GM18507 (cell line): ENCODE measurements at regions not wholly inside any gene's neighbourhood (a gene's known extent, or its start where the extent isn't known, plus 50 kb on each side); places are given as distances from the start of the nearest gene placed in this dataset.
"Not testable (repeated sequence)": the region's sequence is repeated elsewhere in the genome, so short reads cannot be mapped to it uniquely, and the experiment has no call there.

ENCODE experiments used
- DNase-seq: peaks from one replicate; pipeline ENCODE4 v3.0.0; 2011; ENCODE audit warnings: low read depth; ENCODE audit not compliant: insufficient read length; ENCODE audit errors: extremely low spot score
- FAIRE-seq: peaks from 2 replicates; lab custom pipeline; 2011; peaks lifted over from hg19 to GRCh38; lab: Jason Lieb, UNC

DNA sequence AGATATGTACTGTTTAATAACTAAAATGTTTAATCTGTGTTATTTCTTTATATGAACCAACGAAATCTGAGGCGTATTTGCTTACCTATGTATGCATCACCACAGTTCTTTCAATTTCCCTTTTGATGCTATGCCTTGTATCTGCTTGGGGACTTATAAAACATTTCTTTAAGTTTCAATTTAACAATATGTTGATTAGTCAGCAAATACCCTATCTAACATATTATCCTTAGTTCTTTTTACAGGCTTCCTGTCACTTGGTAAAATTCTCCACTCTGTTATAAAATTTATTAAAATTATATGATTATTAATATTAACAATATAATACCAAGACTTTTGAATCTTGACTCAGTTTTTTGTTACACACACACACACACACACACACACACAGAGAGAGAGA is 174.3 kb downstream of the CPS1 start:
- no peak for DNase-seq
- no peak for FAIRE-seq

DNA sequence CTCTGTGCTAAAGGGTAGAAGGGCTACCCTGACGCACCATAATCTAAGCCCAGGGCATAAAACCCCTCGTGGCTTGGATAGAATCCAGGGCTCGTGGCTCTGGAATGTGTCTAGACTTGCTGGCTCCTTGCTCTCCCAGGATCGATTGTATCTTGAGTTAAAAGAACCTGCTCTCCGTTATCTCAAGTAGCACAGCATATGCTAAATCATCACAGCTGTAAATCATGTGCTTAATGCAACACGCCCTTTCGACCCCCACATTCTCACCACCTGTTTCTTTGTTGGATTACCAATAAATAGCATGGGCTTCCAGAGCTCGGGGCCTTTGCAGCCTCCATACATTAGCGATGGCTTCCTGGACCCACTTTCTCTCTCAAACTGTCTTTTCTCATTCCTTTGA is 190.4 kb downstream of the CPS1 start:
- not testable (repeated sequence) for FAIRE-seq, DNase-seq

DNA sequence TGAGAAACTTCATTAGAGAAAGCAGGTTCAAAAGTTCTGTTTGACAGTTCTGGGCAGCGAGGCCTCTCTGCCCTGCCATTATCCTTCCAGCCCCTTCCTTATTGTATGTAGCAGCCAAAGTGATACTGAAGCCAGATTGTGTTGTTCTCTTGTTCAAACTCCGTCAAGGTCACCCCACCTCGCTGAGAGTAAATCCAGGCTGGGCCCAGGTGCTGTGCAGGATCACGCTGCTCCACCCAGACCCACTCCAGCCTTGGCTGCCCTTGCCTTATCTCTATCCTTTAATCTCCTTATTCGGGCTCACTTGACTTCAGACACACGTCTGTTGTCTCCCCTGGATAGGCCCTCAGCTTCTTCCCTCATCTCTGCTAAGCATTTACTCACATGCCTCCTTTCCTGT is 196.1 kb downstream of the CPS1 start:
- DNase-seq (no peak), FAIRE-seq (no peak)

DNA sequence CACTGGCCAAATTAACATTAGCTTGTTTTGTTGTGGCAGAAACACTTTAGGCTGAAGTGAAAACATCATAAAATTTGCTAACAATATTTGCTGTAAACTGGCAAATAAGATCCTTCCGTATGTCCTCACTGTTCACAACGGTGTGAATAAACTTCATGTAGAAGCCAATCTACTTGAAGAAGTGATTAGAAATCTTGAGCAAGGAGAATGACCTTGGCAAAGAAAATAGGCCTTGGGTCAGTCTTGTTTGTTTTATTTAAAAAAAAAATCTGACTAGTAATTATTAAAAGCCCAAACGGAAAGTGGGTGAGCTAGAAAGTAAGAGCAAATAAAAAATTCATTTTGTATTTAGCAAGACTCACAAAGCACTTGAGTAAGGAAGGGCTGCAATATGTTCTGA is 197.0 kb downstream of the CPS1 start:
- no peak for FAIRE-seq
- no peak for DNase-seq

- DNase-seq (no peak), FAIRE-seq (no peak)
Observed at GRCh38 chr2:210756855-210757254, 200.5 kb downstream of the CPS1 start.

GRCh38 chr2:210762604-210763588 is 206.5 kb downstream of the CPS1 start:
- no peak for DNase-seq
- no peak for FAIRE-seq

DNA sequence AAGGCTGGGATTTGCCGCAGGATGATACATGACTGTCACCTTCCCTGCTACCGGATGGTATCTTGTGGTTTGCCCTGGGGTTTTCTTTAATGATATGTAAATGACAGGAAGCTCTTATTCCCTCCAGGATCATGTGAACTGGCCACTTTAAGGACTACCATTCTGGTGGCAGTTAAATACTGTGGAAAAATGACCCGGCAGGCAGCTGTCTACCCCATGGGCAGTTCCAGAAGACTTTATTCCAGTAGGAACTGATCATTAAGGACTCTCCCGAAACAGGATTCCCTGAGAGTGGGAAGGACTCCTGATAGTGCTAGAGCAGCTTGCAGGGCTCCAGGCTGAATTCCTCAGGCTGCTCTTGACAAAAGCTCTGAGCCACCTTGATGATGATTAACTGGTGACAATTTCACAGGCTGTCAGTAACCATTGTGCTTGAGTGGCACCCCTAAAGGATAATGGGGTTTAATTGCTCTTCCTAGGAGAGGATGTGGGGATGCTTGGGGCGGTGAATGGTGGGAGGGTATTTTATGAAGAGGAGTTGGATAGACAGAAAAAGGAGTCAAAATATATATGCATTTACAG is 212.0 kb downstream of the CPS1 start:
- no peak for DNase-seq

GRCh38 chr2:210776756-210777155 is 220.4 kb downstream of the CPS1 start:
- no peak for FAIRE-seq
- DNase-seq, result no peak

More for the DNA sequence above, 212.0 kb downstream of the CPS1 start:
- FAIRE-seq, result no peak

- no peak for DNase-seq
- no peak for FAIRE-seq
Observed at GRCh38 chr2:210782222-210782621, 225.8 kb downstream of the CPS1 start.

DNA sequence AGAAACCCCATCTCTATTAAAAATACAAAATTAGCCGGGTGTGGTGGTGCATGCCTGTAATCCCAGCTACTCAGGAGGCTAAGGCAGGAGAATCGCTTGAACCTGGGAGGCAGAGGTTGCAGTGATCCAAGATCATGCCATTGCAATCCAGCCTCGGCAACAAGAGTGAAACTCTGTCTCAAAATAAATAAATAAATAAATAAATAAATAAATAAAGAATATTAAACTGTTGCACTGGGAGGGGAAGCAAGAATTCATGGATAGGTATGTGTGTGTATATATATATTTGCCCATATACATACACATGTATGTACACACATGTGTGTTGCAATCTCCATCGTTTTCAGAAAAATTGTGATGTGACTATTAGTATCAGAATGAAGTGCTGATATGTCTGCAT is 231.4 kb downstream of the CPS1 start:
- FAIRE-seq, result not testable (repeated sequence)

DNA sequence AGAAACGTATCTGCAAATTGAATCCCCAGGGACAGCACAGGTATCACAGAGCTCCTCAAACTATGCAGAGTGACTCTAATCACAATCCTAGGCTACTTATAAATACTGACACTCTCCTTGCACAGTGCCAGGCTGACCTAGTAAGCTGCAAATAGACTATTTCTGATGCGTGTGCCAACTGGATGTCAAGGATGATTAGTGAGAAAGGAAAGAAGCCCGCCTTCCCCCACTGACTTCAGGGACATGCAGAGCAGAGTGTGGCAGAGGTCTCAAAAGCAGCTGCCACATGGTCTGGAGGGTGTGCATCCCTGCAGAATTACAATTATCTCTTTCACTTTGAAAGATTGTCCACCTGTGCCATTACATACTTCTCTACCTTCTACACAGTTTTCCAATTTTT is 235.6 kb downstream of the CPS1 start:
- no peak for FAIRE-seq
- DNase-seq, result no peak

More for the DNA sequence above, 231.4 kb downstream of the CPS1 start:
- DNase-seq, result not testable (repeated sequence)

GRCh38 chr2:210795506-210795905 is 239.1 kb downstream of the CPS1 start:
- FAIRE-seq, result no peak
- DNase-seq, result no peak

- FAIRE-seq (no peak), DNase-seq (no peak)
Observed at GRCh38 chr2:210798180-210798579, 241.8 kb downstream of the CPS1 start.

DNA sequence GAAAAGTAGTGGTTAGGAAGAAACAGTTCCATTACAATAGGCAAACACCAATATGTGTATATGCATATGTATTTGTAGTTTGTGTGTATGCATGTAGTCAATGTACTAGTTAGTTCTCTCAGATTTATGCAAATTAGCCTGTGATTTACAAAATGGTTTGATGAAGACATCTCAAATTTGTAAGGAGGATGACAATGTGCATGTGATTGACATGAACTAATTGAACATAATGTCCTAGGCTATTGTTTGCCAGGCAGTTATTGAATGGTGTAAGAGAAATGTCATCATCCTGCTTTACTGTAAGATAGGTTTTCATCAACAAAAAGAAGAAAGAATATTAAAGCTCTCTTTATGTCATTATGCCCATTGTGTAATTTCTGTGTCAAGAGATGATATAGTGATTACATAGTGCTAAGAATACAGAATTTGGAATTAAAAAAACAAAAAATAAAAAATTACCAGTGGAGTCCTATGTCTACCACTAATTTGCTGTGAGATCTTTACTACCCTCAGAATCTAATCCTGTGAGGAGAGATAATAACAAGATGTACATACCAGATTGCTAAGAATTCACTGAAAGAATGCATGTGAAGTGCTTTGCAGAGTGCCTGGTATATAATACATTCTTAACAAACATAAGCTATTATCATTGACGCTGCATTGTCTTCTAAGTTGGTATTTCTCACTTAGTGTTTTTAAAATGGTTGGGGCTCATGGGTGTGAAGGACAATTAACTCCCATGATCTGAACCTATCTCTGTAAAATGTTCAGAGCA is 258.0 kb downstream of the CPS1 start:
- no peak for FAIRE-seq
- DNase-seq, result no peak

GRCh38 chr2:210816769-210817168 is 260.4 kb downstream of the CPS1 start:
- FAIRE-seq (no peak), DNase-seq (no peak)

DNA sequence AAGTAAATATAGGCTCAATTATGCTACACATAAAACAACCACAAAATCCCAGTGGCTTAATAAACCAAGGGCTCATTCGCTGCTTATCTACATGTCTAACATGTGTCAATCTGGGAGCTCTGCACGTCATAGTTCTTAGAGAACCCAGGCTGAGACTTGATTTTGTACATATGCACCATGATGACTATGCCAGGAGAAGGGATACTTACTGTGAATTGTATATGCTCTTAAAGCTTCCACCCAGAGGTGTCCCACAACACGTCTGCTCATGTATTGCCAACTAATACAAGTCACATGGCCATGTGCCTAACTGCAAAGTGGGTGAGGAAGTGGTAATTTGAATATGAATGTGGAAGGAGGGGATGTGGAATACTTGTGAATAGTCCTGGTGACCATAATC is 262.1 kb downstream of the CPS1 start:
- FAIRE-seq (no peak), DNase-seq (no peak)

GRCh38 chr2:210833403-210833802 is 277.0 kb downstream of the CPS1 start:
- DNase-seq, result no peak
- no peak for FAIRE-seq

DNA sequence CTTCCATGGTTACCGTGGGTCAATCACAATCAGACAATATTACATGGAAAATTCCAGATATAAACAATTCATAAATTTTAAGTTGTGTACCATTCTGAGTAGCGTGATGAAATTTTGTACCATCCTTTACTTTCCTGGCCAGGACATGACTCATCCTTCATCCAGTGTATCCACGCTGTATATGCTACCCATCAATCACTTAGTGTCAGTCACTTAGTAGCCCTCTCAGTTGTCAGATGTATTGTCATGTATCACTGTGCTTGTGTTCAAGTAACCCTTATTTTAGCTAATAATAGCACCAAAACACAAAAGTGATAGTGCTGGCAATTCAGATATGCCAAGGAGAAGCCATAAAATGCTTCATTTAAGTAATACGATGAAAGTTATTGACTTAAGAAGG is 282.6 kb downstream of the CPS1 start:
- DNase-seq (no peak), FAIRE-seq (no peak)

GRCh38 chr2:210839450-210839849 is 283.1 kb downstream of the CPS1 start:
- FAIRE-seq (no peak), DNase-seq (no peak)

- DNase-seq, result no peak
- no peak for FAIRE-seq
Observed at GRCh38 chr2:210842896-210843295, 286.5 kb downstream of the CPS1 start.
